HG03135 (cell line): ENCODE measurements at regions not wholly inside any gene's neighbourhood (a gene's known extent, or its start where the extent isn't known, plus 50 kb on each side); places are given as distances from the start of the nearest gene placed in this dataset.
"Not testable (repeated sequence)": the region's sequence is repeated elsewhere in the genome, so short reads cannot be mapped to it uniquely, and the experiment has no call there.

Experiments used
- ATAC-seq: cut with Tn5 transposase; IDR thresholded peaks from one replicate; pipeline ENCODE4 v1.9.1; 2021; ENCODE audit warnings: mild to moderate bottlenecking, moderate library complexity; ENCODE audit not compliant: unreplicated experiment

DNA sequence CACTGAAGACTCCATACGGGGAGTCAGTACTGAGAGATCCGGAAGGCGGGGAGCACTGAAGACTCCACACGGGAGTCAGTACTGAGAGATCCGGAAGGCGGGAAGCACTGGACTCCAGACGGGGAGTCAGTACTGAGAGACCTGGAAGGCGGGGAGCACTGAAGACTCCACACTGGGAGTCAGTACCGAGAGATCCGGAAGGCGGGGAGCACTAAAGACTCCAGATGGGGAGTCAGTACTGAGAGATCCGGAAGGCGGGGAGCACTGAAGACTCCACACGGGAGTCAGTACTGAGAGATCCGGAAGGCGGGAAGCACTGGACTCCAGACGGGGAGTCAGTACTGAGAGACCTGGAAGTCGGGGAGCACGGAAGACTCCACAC lies 77.2 kb downstream of the DLL1 start:
- not testable (repeated sequence) for ATAC-seq

DNA sequence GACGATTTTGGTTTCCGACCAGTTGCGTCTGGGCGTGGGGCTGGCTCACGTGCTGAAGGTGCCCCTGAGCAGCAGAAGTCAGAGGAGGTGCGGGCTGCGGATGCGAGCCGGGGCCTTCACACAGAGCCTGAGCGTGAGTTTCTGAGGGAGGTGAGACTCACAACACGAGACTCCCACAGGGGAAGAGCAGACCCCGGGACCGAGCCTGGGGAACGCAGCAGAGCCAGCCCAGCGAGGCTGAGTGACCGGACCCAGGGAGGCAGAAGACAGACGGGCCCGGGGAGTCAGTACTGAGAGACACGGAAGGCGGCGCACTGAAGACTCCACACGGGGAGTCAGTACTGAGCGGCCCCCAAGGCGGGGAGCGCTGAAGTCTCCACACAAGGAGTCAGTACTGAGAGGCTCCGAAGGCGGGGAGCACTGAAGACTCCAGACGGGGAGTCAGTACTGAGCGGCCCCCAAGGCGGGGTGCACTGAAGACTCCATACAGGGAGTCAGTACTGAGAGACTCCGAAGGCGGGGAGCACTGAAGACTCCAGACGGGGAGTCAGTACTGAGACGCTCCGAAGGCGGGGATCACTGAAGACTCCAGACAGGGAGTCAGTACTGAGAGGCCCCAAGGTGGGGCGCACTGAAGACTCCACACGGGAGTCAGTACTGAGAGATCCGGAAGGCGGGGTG lies 77.8 kb downstream of the DLL1 start:
- no peak for ATAC-seq

DNA sequence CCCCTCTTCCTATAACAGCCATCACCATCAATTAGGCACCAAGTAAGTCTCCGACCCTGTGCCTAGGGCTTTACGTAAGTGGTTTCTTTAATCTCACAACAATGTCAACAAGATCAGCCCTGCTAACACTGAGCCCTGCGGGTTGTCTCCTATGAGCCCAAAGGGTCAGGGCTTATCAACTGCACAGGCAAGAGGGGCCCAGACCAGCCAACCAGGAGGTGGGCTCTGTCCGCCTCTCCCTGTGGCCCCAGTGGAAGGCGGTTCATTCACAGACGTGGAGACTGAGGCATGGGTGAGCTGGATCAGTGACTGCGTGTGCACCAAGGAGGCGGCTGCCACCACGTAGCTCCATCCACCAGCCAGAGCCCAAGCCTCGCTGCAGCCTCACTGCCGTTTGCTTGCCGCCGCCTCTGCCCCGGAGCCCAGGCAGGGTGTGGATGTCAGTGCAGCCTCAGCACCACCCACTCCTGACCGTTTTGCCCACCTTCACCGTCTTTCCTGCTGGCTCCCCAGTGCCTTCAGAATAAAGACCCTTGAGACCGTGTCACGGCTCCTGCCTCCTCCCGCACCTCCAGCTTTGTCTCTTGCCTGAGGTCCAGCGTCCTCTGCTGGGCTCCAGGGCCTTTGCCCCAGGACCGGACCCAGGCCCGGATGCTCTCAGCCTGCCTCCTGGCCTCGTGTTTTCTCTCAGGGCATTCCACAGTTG lies 78.7 kb downstream of the DLL1 start:
- no peak for ATAC-seq

DNA sequence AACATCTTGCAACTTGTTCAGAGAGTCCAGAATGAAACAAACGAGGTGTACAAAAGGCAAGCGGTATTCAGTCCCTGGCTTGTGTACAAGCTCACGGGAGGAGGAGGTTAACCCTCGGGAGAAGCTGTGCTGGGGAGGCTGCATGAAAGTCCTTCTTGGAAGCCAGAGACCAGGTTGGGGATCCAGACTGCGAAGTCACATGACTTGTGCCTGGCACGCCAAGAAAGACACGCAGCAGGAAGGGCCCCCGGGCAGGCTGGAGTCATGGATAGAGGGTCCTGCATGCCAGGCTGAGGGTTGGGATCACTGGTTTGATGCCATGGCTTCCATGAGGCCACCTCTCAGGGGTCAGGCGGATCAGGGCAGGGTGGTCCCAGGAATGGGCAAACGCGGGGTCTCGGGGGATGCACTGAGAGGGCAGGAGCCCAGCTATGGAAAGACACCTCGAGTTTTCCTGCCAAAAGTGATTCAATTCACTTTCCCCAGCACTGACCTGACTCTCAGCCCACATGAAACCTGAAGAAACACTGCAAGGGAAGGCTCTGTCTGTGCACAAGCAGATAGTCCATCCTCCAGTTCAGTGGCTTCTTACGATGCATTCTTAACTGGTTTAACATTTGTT lies 79.4 kb downstream of the DLL1 start:
- ATAC-seq, result no peak

DNA sequence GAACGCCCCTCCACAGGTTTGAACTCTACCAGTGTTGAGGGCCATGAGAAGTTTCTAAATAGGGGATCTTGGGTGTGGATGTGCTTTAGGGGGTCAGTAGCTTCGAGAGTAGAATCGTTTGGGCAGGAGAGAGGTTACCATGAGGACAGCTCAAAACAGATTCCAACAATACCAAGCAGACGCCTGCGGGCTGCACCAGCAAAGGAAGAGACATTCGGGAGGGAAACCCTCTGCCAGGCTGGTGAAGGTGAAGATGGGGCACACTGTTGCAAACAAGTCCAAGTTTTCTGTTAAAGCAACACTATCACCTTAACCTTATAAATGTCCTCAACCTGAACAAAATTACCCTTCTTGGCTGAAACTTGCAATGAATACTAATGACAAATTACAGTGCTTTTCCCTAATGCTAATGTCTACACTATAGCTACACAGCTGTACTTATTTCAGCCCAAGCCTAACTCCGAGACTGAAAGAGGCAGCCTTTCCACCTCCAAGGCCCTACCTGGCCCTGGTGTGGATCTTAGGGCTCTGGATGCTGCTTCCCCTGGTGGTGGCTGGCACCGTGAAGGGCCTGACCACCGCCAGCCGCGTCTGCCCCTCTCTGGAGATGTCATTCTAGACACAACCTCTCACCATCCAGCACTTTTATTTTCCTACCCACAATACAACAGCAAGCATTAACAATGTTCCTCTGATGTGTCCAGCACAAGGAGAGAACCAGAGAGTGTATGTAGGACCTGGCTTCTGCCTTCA lies 80.1 kb downstream of the DLL1 start:
- no peak for ATAC-seq

DNA sequence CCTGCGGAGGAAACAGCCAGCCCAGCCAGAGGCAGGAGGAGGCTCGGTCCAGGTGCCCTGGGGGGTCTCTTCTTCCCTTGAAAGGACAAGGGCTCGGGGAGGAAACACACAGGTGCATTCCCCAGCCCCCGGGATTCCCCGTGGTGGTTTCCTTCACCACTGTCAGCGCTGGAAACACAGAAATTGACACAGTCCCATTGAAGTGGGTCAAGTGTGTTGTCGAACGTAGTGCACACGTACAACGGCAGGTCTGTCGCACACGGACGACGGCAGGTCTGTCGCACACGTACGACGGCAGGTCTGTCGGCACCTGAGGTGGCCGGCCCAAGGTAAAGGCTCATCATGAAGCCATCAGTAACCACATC lies 80.9 kb downstream of the DLL1 start:
- ATAC-seq, result no peak

DNA sequence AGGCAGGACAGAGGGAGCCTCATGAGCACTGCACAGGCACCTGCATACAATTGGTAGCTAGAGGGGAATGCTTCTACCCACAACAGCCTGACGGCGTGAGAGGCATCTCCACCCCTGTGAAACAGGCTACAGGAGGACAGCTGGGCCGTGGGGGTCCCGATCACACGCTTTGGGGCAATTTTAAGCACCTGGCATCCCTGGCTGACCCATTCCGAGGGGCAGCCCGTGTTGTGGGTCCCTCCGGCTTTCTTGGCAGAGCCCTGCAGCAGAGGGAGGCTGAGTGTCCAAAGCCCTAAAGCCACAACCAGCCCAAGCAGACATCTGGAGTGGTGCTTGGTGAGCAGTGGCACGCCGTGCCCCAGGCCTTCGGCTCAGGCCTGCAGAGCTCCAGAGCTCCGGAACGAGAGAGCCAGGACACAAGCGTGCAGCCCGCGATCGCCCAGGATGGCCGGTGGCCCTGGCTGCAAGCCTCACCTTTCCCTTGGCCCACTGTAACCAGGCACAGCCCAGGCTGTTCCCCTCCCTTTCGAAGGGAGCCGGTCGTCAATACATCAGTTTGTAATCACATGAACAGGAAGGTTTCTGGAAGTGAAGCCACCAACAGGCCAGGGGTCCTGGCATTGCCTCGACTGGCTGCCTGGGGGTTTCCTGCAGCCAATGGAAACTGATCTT lies 81.4 kb downstream of the DLL1 start:
- no peak for ATAC-seq

DNA sequence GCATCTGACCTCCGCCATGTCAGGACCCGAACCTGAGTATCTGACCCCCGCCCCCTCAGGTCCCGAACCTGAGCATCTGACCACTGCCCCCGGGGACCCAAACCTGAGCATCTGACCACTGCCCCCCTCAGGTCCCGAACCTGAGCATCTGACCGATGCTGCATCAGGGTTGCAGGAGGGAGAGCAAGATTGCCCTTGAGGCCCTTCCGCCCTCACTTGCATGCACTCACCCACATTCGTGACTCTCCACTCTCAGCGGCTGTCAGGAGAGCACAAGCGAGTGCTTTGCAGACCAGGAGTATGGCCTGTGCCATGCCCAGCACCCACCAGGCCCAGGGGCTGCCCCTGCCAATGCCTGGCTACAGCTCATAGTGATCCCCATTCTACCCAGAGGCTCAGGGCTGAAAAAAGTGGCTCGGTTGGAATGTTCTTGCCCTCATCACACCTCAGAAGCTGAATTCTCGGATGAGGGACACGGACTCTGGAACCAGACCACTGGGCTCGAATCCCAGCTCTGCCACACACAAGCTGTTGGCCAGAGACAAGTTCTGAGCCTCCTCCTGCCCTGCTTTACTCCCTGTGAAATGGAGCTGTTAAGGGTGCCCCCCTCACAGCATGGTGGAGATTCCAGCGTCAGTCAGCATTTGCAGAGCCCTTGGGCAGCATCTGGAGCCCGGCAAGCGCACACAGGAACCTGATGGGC lies 82.1 kb downstream of the DLL1 start:
- no peak for ATAC-seq

DNA sequence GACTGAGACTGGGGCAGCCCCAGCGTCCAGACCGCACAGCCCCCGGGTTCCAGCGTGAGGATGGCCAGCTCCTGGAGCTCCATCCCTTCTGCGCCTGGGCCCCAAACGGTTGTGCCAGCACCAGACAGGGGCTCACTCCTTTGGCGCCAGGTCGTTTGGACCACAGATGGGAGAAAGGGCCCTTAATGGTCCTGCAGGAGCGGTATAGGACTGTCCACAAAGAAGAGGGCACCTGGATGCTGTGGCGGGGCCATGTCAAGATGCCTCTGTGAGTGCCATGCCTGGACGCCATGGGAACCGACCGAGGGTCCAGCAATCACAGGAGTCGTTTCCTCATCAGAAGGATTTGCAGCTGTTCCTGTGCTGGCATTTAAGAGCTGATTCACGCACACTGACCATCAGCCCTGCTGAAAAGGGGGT lies 82.7 kb downstream of the DLL1 start:
- ATAC-seq, result no peak

DNA sequence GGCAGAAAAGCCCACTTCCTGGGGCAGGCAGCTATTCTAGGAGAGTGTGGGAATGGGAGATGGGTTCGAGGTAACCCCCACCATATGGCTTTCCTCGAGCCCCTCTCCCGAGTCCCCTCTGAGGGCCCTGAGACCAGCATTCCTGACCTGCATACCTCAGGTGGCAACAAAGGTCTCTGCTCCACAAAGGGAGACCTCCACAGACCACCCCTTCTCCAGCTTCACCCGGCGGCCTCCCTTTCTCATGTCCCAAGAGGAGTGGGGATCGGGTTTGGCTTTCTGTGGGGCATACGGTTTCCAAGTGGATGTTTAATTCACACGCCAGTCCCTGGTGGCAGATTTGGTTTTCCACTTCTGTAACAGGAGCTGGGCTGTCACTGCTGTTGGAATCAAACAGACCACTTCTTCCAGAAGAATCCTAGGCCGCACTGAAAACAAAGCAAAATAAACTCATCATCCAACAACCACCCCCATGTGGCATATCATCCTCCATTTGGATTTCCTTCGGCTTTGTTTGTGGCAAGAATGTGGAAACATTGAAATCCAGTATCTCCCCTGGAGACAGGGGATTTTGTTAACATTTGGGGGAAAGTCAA lies 83.2 kb downstream of the DLL1 start:
- no peak for ATAC-seq

DNA sequence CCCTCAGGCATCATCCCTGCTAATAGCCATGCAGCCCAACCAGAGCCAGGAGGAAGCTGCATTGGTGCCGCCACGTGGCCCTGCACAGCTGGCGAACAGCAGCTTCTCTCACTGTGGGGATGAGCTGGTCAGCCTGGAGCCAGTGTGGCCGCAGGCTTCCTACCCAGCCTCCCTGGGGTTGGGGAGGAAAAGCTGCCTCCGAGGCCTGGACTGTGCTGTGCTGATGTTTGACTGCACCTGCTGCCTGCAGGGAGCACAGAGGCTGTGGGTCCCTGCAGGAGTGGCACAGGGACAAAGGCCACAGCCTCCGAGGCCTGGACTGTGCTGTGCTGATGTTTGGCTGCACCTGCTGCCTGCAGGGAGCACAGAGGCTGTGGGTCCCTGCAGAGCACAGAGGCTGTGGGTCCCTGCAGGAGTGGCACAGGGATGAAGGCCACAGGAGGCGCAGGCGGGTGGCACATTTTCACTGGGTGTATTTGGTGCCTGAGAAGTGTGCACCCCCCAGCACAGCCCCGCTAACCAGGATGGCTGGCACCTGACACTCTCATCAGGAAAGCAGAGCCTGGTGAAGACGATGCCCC lies 83.9 kb downstream of the DLL1 start:
- ATAC-seq, result no peak

DNA sequence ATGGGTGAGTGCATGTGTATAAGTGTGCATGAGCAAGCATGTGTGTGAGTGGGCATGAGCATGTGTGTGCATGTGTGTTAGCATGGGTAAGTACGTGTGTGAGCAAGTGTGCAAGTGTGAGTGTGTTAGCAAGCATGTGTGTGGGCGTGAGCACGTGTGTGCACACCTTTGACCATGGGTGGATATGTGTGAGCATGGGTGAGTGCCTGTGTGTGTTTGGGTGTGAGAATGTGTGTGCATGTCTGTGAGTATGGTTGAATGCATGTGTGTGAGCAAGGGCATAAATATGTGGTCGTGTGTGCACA lies 84.6 kb downstream of the DLL1 start:
- ATAC-seq, result no peak

DNA sequence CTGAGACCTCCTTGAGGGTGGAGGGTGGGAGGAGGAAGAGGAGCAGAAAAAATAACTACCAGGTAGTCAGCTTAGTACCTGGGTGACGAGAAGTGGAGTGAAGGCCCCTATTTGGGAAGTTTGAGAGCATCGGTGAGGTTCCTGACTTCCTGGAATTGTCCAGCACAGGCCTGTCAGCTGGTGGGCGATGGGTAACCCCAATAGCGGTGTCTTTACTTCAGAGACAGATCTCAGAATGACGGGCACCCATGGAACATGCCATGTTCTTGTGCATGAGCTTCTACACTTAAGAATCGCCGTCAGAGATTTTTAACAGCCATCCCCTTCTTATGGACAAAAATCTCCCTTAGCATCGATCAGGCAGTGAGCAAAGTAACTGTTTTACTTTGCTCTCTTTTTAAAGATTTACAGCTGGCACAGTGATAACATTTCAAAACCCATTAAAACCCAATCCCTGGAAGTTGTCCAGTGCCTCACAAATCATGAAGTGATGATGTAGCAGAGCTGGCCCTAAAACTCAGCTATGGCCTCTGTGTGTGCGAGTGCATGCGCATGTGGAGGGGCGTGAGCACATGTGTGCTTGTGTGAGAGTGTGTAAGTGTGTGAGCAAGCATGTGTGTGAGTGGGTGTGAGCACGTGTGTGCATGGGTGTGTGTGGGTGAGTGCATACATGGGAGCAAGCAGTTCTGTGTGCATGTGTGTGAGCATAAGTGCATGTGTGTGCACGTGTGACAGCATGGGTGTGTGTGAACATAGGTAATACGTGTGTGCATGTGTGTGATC lies 85.2 kb downstream of the DLL1 start:
- no peak for ATAC-seq

DNA sequence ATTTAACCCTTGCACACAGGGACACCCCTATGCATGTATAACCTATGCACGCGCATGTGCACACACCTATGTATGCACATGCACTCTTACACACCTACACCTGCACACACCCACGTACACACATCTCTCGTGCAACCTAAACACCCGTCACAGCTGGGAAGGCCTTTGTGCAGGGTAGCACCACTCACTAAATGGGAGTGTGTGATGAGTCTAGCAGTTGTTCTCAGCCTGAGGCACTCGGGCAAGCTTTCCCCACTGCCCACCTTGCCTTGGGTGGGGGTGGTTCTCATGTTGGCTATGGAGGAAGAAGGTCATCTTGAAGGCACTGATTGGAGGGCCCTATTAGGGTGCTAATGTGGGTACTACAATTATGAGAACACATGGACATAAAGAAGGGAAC lies 85.8 kb downstream of the DLL1 start:
- no peak for ATAC-seq

DNA sequence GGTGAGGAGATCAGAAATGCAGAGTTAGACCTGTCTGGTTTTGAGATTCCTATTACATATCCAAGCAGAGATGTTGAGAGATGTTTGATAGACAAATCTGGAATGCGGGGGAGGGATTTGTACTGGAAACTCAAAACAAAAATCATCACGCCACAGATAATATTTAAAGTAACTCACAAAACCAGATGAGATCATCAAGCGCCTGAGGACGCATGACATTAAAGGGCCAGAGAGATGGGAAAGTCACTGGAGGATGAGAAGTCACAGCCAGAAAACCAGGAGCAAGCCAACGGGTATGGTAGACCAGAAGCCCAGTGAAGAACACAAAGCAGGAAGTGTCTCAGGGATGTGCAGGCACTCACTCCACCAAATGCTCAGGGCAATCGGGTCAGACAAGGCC lies 87.7 kb downstream of the DLL1 start:
- no peak for ATAC-seq

DNA sequence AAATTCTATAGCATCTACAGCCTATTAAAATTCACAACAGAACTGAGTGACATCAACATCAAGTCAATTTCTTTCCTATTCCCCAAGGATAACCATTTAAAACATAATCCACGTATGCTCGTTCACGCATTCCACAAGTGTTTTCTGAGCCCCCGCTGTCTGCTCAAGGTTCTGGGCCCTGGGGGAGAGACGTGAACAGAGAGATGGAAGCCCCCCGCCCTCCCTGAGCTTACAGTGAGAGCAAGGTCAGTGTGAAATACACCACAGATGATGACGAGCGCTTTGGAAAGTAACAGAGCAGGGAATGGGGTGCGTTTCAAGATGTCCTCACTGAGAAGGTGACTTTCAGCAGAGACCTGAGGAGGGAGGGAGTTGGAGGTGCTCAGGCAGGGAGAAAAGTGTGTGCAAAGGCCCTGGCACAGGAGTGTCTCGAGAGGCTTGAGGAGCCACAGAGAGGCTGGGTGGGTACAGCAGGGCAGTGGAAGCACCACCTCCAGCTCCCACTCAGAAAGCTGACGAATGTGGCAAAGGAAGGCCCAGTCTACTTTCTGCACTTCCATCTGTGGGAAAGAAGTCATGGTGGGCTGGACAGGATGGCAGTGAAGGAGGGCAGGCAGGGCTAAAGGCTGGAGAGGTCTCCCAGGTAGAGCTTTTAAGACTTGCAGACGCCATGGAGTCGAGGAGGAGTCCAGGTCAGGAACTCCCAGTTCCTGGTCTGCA lies 88.3 kb downstream of the DLL1 start:
- no peak for ATAC-seq

DNA sequence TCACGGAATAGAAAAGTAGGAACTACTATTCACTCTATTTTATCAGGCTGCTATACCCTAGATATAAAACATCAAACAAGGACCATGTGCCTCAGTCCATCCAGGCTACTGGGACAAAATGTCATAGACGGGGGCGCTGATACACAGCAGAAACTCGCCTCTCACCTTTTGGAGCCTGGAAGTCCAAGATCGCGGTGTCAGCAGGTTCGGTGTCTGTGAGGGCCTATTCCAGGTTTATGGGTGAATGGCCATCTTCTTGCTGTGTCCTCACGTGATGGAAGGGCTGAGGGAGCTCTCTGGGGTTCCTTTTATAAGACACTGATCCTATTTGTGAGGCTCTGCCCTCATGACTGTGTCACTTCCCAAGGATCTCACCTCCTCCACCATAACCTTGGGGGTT lies 89.5 kb downstream of the DLL1 start:
- ATAC-seq, result no peak

DNA sequence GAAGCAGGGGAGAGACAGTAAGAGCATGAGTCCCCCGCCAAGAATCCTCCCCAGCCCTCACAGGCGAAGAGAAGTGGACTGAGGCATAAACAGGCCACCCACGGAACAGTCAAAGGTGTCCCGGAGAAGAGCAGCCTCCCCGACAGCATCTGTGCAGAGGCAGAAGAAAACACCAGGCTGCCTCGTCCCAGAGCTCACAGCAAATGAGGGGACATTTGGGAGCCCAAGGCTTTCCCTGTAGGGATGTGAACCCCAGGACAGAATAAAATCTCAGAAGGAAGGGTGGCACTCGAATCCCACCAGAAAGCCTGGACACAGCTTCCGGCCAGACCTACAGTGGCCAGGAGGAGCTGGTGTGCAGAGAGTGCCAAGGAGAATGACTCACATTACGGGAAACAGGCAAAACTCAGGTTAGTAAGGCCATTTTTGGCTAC lies 90.4 kb downstream of the DLL1 start:
- no peak for ATAC-seq

DNA sequence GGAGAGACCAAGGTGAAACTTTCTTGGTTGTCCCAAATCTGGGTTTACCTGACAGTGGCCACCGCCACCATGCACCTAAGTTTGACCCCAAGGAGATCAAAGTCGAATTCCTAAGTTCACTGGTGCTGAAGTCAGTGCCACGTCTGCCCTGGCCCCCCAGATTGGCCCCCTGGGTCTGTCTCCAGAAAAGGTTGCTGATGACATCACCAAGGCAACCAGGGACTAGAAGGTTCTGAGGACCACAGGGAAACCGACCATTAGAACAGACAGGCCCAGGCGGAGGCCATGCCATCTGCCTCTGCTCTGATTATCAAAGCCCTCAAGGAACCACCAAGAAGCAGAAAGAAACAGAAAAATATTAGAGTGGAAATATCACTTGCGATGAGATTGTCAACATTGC lies 91.2 kb downstream of the DLL1 start:
- ATAC-seq, result no peak
